ENCODE measurements at regions not wholly inside any gene's neighbourhood (a gene's known extent, or its start where the extent isn't known, plus 50 kb on each side); places are given as distances from the start of the nearest gene placed in this dataset.

DNA sequence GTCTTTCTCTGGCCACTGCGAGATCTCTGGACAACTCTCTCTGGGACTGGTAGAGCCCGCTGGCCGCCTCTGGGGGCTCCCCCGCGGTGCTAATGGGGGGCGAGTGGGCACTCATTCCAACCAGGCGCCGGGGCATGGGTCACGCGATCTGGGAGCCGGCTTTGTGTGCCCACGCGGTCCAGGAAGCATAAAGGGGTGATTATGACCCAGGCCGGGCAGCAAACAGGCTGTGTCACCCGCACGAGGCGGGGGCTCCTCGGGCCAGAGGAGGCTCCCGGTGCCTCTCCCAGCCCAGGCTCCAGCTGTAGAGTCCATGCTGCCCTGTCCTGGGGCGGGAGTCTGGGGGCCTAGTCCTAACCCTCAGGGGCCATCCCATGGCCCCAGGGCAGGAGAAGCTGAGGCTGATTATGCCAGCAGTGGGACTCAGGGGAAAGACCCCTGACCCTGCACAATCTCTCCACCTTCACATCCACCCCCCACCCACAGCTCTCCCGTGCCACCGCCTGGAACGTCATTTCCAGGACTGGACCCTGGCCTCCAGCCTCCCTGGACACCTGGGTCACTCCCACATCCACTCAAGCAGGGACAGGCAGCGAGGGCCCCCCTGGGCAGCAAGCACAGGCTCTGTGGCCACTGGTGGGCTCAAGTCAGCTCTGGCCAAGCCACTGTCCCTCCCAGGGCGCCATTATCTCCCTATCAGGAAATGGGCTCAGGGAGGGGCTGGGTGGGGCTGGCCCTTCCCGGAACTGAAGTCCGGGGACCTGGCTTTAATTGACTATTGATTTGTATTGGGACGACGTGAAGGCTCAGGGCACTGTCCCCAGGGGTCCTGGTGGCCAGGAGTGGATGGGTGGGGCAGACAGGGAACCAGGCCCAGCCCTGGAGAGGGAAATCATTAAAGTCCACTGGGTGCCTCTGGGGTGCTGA lies 50.0 kb downstream of the PTPRS start:
- Histone ChIP-seq H3K36me3 (no peaks in the 10 kb centered on the region), H3K4me1 (replicated peaks) (peaks cover 11% of the 10 kb centered on the region), H3K4me3 (peak overlapping the region in 1 of 2 donors; percentile 93), H3K9me3 (no peaks in the 10 kb centered on the region), H3K27ac (peak overlapping the region; percentile 5 to 53), H3K27me3 (replicated peaks; ENCODE audit: insufficient read depth) (no peaks in the 10 kb centered on the region)
- 61% methylated on average over 29 of the region's 29 CpGs for WGBS
- DNase-seq (ENCODE audit: low spot score), result no peak
- intact Hi-C loops (cut with DNase I), result no loop called here
- TF ChIP-seq POLR2A (IDR thresholded peaks at IDR 0.05) (no peak), CTCF (IDR thresholded peaks at IDR 0.05) (no peak), POLR2AphosphoS5 (IDR thresholded peaks at IDR 0.05) (no peak)

DNA sequence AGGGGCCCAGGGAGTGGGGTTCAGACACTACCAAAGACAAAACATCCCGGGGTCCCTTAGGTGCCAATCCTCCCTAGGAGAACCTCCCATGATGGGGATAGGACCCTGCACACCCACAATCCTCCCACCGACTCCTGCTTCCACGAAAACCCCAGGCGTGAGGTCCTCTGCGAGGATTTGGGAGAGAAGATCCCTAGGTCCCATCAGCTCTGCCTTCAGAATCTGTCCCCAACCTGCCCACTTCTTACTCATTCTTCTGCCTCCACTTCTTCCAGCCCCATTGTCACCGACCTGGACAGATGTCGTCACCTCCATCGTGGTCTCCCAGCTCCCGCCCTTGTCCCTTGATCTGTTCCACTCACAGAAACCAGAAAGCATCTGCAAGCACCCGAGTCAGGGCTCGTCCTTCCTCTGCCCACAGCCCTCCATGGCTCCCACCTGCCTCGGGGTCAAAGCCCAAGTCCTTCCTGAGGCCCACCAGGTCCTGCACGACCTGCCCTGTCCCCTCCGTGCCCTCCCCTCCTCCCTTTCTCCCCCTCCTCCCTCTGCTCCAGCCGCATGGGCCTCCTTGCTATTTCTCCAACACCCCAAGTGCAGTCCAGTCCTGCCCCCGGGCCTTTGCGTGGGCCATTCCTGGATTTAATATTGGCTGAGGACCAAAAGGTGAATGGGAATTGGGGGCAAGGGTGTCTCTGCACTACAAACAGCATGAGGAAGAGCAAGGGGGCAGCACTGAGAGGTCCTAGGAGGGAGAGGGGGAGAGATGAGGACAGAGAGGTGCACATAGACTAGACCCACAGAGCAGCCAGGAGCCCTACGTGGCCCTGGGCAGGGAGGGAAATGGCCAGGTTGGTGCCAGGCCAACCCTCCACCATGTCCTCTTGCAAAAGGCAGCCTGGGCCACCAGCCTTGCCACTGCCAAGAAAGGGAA lies 51.3 kb downstream of the PTPRS start:
- no peak overlapping the region for H3K4me3 ChIP-seq
- intact Hi-C loops (cut with DNase I), result no loop called here
- DNase-seq (ENCODE audit: low spot score), result no peak
- H3K4me1 ChIP-seq (replicated peaks), result peaks cover 11% of the 10 kb centered on the region
- H3K9me3 ChIP-seq, result no peaks in the 10 kb centered on the region
- no peaks in the 10 kb centered on the region for H3K27me3 ChIP-seq (replicated peaks; ENCODE audit: insufficient read depth)
- peaks cover 0 to 3% of the 10 kb centered on the region in 2 donors for H3K36me3 ChIP-seq
- TF ChIP-seq POLR2A (IDR thresholded peaks at IDR 0.05), result no peak
- TF ChIP-seq POLR2AphosphoS5 (IDR thresholded peaks at IDR 0.05), result no peak
- TF ChIP-seq CTCF (IDR thresholded peaks at IDR 0.05), result no peak
- 73% methylated on average over 18 of the region's 18 CpGs for WGBS
- peak overlapping the region in 1 of 2 donors; percentile 4 for H3K27ac ChIP-seq

- TF ChIP-seq POLR2A (IDR thresholded peaks at IDR 0.05) (no peak), CTCF (IDR thresholded peaks at IDR 0.05) (no peak), POLR2AphosphoS5 (IDR thresholded peaks at IDR 0.05) (no peak)
- H3K9me3 ChIP-seq, result no peaks in the 10 kb centered on the region
- no peak overlapping the region for H3K4me3 ChIP-seq
- intact Hi-C loops (cut with DNase I), result no loop called here
- H3K4me1 ChIP-seq (replicated peaks), result peaks cover 11% of the 10 kb centered on the region
- H3K27me3 ChIP-seq (replicated peaks; ENCODE audit: insufficient read depth), result no peaks in the 10 kb centered on the region
- DNase-seq (ENCODE audit: low spot score), result no peak
- peaks cover 0 to 3% of the 10 kb centered on the region in 2 donors for H3K36me3 ChIP-seq
- WGBS, result 64% methylated on average over 4 of the region's 4 CpGs
- H3K27ac ChIP-seq, result no peak overlapping the region
Observed at GRCh38 chr19:5288347-5288739, 52.3 kb downstream of the PTPRS start.

GRCh38 chr19:5287066-5287465 lies 53.5 kb downstream of the PTPRS start:
- Histone ChIP-seq H3K27ac (no peak overlapping the region), H3K4me3 (no peak overlapping the region), H3K36me3 (peaks cover 0 to 3% of the 10 kb centered on the region in 2 donors), H3K27me3 (replicated peaks; ENCODE audit: insufficient read depth) (no peaks in the 10 kb centered on the region), H3K4me1 (replicated peaks) (peaks cover 9% of the 10 kb centered on the region), H3K9me3 (no peaks in the 10 kb centered on the region)
- TF ChIP-seq POLR2A (IDR thresholded peaks at IDR 0.05) (no peak), CTCF (IDR thresholded peaks at IDR 0.05) (no peak), POLR2AphosphoS5 (IDR thresholded peaks at IDR 0.05) (no peak)
- DNase-seq (ENCODE audit: low spot score), result no peak
- intact Hi-C loops (cut with DNase I), result no loop called here
- WGBS, result 81% methylated on average over 5 of the region's 5 CpGs
